H1 (cell line): ENCODE measurements at regions not wholly inside any gene's neighbourhood (a gene's known extent, or its start where the extent isn't known, plus 50 kb on each side); places are given as distances from the start of the nearest gene placed in this dataset.

Experiments used
- BRCA1 ChIP-seq: IDR thresholded peaks from 2 replicates; pipeline ENCODE4 v1.6.1; 2012; ENCODE audit warnings: low read depth, low read length, improper control_type of control experiment
- CTCF ChIP-seq, 3 experiments: IDR thresholded peaks; 1 replicate in 2 of 3; 2 replicates in 1 of 3; pipeline versions ENCODE4 v1.5.1 to v1.6.1; 2011; ENCODE audit warnings: low read length in 3 of 3, mild to moderate bottlenecking in 3 of 3, inconsistent platforms in 2 of 3, low read depth in 1 of 3, moderate library complexity in 1 of 3; ENCODE audit not compliant: insufficient read depth in 1 of 3; ENCODE audit errors: control extremely low read depth in 1 of 3
- EZH2 ChIP-seq: fragments of 200-600 bp; sonication (generic); IDR thresholded peaks from 2 replicates; pipeline ENCODE4 v1.7.1; 2012; ENCODE audit warnings: low read depth, mild to moderate bottlenecking, moderate library complexity, low read length, inconsistent platforms; ENCODE audit not compliant: severe bottlenecking
- RFX5 ChIP-seq: IDR thresholded peaks from 2 replicates; pipeline ENCODE4 v1.6.1; 2011; ENCODE audit warnings: low read depth, low read length, improper control_type of control experiment, borderline replicate concordance
- SIN3A ChIP-seq, 2 experiments: IDR thresholded peaks in 1 of 2; conservative IDR thresholded peaks in 1 of 2; 2 replicates each; pipeline ENCODE4 v1.6.1; 2011 to 2012; ENCODE audit warnings: low read length in 2 of 2, improper control_type of control experiment in 1 of 2, low read depth in 1 of 2, mild to moderate bottlenecking in 1 of 2

GRCh38 chr9:86549920-86550319, 195.7 kb upstream of the TUT7 start:
- no peak for TF ChIP-seq RFX5
- no peak for TF ChIP-seq EZH2
- no peak for TF ChIP-seq SIN3A (conservative IDR thresholded peaks at IDR 0.05 in 1 of 2, IDR thresholded peaks at IDR 0.05 in 1 of 2; ENCODE audit: low read depth in 1 of 2, low read length in 2 of 2)
- no peak for TF ChIP-seq BRCA1
- TF ChIP-seq CTCF (IDR thresholded peaks at IDR 0.05; ENCODE audit: control extremely low read depth in 1 of 3, insufficient read depth in 1 of 3, low read depth in 1 of 3, low read length in 3 of 3) = no peak
